PFSK-1 (cell line): ENCODE measurements at regions not wholly inside any gene's neighbourhood (a gene's known extent, or its start where the extent isn't known, plus 50 kb on each side); places are given as distances from the start of the nearest gene placed in this dataset.

Experiments
- FOXP2 ChIP-seq: optimal IDR thresholded peaks from 2 replicates; pipeline ENCODE3; 2011; ENCODE audit warnings: borderline replicate concordance, control low read depth, inconsistent platforms; ENCODE audit not compliant: insufficient read depth; ENCODE audit errors: extremely low read length, extremely low read depth
- POLR2AphosphoS5 ChIP-seq: IDR thresholded peaks from 2 replicates; pipeline ENCODE4 v1.6.1; 2012; ENCODE audit warnings: low read depth, mild to moderate bottlenecking, control low read depth, low read length, moderate library complexity
- SIN3A ChIP-seq: IDR thresholded peaks from 2 replicates; pipeline ENCODE4 v1.6.1; 2012; ENCODE audit warnings: mild to moderate bottlenecking, low read length, moderate library complexity, borderline replicate concordance; ENCODE audit not compliant: insufficient read depth
- TAF1 ChIP-seq: IDR thresholded peaks from 2 replicates; pipeline ENCODE4 v1.6.1; 2012; ENCODE audit warnings: low read length, control low read depth, borderline replicate concordance; ENCODE audit not compliant: insufficient read depth
- TF ChIP-seq, protein P1 (sequence below), 2 experiments: IDR thresholded peaks; 2 replicates each; pipeline versions ENCODE4 v1.6.1 to v1.8.0; 2011 to 2012; ENCODE audit warnings: low read depth in 2 of 2, low read length in 2 of 2, control low read depth in 1 of 2, inconsistent platforms in 1 of 2, mild to moderate bottlenecking in 1 of 2, moderate library complexity in 1 of 2; ENCODE audit not compliant: insufficient read depth in 1 of 2

DNA sequence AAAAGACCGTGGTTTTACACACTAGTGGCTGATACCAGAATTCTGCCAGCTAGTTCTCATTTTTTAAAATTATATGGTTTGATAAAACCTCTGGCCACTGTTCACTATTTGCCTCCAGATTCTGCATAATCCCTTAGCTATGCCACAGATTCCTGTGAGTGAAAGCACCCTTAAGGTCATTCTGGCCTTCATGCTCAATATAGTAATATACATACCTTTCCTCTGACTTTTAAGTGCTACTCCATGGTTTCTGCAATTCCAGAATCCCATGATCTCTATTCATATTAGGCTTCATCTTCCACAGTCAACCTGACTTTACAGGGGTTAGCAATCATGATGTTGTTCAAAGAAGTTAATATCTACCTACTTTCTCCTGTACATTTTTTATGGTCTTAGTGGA is 274.1 kb upstream of the EDNRB start:
- TF ChIP-seq TAF1 = no peak
- TF ChIP-seq, protein P1, sequence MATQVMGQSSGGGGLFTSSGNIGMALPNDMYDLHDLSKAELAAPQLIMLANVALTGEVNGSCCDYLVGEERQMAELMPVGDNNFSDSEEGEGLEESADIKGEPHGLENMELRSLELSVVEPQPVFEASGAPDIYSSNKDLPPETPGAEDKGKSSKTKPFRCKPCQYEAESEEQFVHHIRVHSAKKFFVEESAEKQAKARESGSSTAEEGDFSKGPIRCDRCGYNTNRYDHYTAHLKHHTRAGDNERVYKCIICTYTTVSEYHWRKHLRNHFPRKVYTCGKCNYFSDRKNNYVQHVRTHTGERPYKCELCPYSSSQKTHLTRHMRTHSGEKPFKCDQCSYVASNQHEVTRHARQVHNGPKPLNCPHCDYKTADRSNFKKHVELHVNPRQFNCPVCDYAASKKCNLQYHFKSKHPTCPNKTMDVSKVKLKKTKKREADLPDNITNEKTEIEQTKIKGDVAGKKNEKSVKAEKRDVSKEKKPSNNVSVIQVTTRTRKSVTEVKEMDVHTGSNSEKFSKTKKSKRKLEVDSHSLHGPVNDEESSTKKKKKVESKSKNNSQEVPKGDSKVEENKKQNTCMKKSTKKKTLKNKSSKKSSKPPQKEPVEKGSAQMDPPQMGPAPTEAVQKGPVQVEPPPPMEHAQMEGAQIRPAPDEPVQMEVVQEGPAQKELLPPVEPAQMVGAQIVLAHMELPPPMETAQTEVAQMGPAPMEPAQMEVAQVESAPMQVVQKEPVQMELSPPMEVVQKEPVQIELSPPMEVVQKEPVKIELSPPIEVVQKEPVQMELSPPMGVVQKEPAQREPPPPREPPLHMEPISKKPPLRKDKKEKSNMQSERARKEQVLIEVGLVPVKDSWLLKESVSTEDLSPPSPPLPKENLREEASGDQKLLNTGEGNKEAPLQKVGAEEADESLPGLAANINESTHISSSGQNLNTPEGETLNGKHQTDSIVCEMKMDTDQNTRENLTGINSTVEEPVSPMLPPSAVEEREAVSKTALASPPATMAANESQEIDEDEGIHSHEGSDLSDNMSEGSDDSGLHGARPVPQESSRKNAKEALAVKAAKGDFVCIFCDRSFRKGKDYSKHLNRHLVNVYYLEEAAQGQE (IDR thresholded peaks at IDR 0.05; ENCODE audit: insufficient read depth in 1 of 2, low read depth in 2 of 2, low read length in 2 of 2) = no peak
- TF ChIP-seq FOXP2 = no peak
- TF ChIP-seq POLR2AphosphoS5 = no peak
- no peak for TF ChIP-seq SIN3A

DNA sequence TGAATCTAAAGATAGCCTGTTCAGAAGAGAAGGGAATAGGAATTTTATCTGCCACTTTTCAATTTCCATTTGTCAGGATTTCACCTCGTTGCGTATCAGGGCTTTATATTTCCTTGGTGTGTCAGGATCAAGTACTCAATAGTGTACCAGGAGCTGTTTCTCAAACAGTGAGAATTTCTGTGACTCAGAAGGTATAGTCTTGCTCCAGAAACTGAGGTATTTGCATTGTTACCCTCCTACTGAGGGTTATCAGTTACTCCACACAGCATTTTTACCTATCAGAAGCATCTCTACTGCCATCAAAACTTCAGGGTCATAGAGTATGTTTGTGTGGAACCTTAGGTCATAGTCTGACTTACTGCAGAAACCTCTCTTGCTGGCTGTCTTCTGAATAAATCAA is 271.7 kb upstream of the EDNRB start:
- no peak for TF ChIP-seq POLR2AphosphoS5
- TF ChIP-seq TAF1 = no peak
- TF ChIP-seq SIN3A = no peak
- no peak for TF ChIP-seq FOXP2
- TF ChIP-seq, protein P1 (IDR thresholded peaks at IDR 0.05; ENCODE audit: insufficient read depth in 1 of 2, low read depth in 2 of 2, low read length in 2 of 2) = no peak

DNA sequence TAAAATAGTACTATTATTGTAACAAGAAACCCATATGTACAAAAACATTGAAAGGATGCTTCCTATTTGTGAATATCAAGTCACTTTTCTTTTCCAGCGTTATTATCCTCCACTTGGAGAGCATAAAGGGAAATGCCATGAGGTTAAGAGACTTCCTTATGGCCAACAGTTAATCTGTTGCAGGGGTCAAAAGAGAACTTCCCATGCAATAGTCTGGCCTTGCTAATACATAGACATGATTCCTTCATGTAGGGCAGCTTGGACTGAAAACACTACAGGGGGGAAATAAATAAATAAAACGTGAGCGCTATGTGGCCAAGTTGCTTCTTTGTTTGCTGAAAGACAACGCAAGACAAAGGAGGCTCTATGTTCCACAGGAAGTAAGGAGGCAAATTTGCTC is 269.1 kb upstream of the EDNRB start:
- TF ChIP-seq POLR2AphosphoS5 (no peak), SIN3A (no peak), FOXP2 (no peak), TAF1 (no peak)
- TF ChIP-seq, protein P1 (IDR thresholded peaks at IDR 0.05; ENCODE audit: insufficient read depth in 1 of 2, low read depth in 2 of 2, low read length in 2 of 2) = no peak

DNA sequence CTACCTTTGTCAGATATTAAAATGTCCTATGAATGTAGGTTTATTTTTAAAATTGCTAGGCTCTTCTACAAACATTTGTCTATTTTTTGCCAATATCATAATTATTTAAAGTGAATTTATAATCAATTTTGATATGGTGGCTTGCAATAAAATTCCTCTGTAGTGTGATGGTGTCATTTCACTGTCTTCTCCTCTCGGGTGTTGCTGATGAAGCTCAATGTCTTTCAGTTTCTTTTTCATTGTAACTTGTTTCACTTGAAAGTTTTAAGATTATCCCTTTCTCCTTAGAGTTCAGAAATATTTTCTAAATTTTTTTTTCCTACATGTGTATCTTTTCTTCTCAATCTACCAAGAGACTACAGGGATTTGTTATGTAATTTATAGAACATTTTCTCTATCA is 267.1 kb upstream of the EDNRB start:
- TF ChIP-seq SIN3A (no peak), FOXP2 (no peak), POLR2AphosphoS5 (no peak), TAF1 (no peak)
- TF ChIP-seq, protein P1 (IDR thresholded peaks at IDR 0.05; ENCODE audit: insufficient read depth in 1 of 2, low read depth in 2 of 2, low read length in 2 of 2) = no peak

DNA sequence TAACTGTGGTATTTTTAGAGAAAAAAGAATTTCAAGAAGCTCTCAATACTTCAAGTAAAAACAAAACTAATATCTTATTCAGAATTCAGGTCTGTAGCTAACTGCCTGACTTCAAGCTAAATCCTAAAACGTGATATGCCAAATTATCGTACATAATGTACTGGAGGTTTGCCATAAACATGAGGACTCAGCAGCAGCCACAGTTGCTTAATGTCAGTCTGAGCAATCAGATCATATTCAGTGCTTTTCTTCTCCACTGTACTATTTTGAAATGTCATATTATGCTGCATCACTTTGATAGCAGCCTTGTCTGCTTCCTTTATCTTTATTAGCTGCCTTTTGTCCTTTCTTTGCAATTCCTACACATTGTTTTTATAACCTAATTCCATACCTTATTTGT is 265.1 kb upstream of the EDNRB start:
- TF ChIP-seq SIN3A (no peak), FOXP2 (no peak), POLR2AphosphoS5 (no peak), TAF1 (no peak)
- TF ChIP-seq, protein P1 (IDR thresholded peaks at IDR 0.05; ENCODE audit: insufficient read depth in 1 of 2, low read depth in 2 of 2, low read length in 2 of 2) = no peak
